WTC11 (cell line): ENCODE measurements at regions not wholly inside any gene's neighbourhood (a gene's known extent, or its start where the extent isn't known, plus 50 kb on each side); places are given as distances from the start of the nearest gene placed in this dataset.

Source experiments
- ATAC-seq: fragments of 200-7000 bp; cut with Tn5 transposase; 2 replicates; pipeline ENCODE4 v1.10.0; 2021; ENCODE audit warnings: mild to moderate bottlenecking, moderate library complexity
- CTCF ChIA-PET: fragments of 300-600 bp; sonication (Branson Sonifier 250); formaldehyde crosslinking; loops from one replicate; lab custom pipeline; 2021; ENCODE audit warnings: antibody characterized with exemption; lab: Charles Lee
- POLR2A ChIA-PET: fragments of 350-600 bp; sonication (Branson Sonifier 250); formaldehyde crosslinking; loops from one replicate; lab custom pipeline; 2021; ENCODE audit warnings: antibody characterized with exemption; lab: Charles Lee
- DNase-seq: peaks from one replicate; pipeline ENCODE4 v3.0.0; 2021; ENCODE audit warnings: low spot score
- H3K27ac Mint-ChIP-seq: 2 replicates; pipeline ENCODE4 v1.8.0; 2021; ENCODE audit warnings: mixed read lengths
- H3K27me3 Mint-ChIP-seq: 2 replicates; pipeline ENCODE4 v1.8.0; 2021; ENCODE audit warnings: low read depth, mild to moderate bottlenecking, moderate library complexity, mixed read lengths
- H3K36me3 Mint-ChIP-seq: 2 replicates; pipeline ENCODE4 v1.8.0; 2021; ENCODE audit warnings: mixed read lengths
- H3K4me1 Mint-ChIP-seq: 2 replicates; pipeline ENCODE4 v1.8.0; 2022; ENCODE audit warnings: mixed read lengths
- H3K4me3 Mint-ChIP-seq: 2 replicates; pipeline ENCODE4 v1.8.0; 2021; ENCODE audit warnings: mild to moderate bottlenecking, moderate library complexity, mixed read lengths
- H3K9me3 Mint-ChIP-seq: 2 replicates; pipeline ENCODE4 v1.8.0; 2021; ENCODE audit warnings: mixed read lengths
- ATF1 ChIP-seq: sonication (generic); formaldehyde crosslinking; IDR thresholded peaks from 2 replicates; pipeline ENCODE4 v1.8.1; 2023; ENCODE audit warnings: mild to moderate bottlenecking, moderate library complexity, missing genetic modification reagents
- ATF2 ChIP-seq: sonication (generic); formaldehyde crosslinking; IDR thresholded peaks from 2 replicates; pipeline ENCODE4 v1.8.1; 2022; ENCODE audit warnings: low read depth, missing genetic modification reagents, borderline replicate concordance
- CDX4 ChIP-seq: fragments of 250-450 bp; sonication (Bioruptor Pico); IDR thresholded peaks from 2 replicates; pipeline ENCODE4 v1.9.0; 2021; ENCODE audit warnings: moderate library complexity, mild to moderate bottlenecking, inconsistent platforms, borderline replicate concordance
- CREM ChIP-seq: sonication (generic); formaldehyde crosslinking; IDR thresholded peaks from 2 replicates; pipeline ENCODE4 v1.8.1; 2022; ENCODE audit warnings: mild to moderate bottlenecking, missing genetic modification reagents, moderate library complexity
- GTF2I ChIP-seq: fragments of 250-450 bp; sonication (Bioruptor Pico); conservative IDR thresholded peaks from 2 replicates; pipeline ENCODE4 v1.4.0; 2021; ENCODE audit warnings: mild to moderate bottlenecking
- JAZF1 ChIP-seq: fragments of 250-450 bp; sonication (Bioruptor Pico); IDR thresholded peaks from 2 replicates; pipeline ENCODE4 v1.9.0; 2021; ENCODE audit warnings: moderate library complexity, mild to moderate bottlenecking, inconsistent platforms
- NFE2L1 ChIP-seq: sonication (generic); formaldehyde crosslinking; IDR thresholded peaks from 2 replicates; pipeline ENCODE4 v1.8.1; 2023; ENCODE audit warnings: missing genetic modification reagents
- NFYB ChIP-seq: sonication (generic); formaldehyde crosslinking; conservative IDR thresholded peaks from 2 replicates; pipeline ENCODE4 v1.8.0; 2022; ENCODE audit warnings: low read depth, missing genetic modification reagents
- NR2C2 ChIP-seq: sonication (generic); formaldehyde crosslinking; IDR thresholded peaks from 2 replicates; pipeline ENCODE4 v1.8.0; 2022; ENCODE audit warnings: mild to moderate bottlenecking, missing genetic modification reagents
- PRDM15 ChIP-seq: sonication (generic); formaldehyde crosslinking; IDR thresholded peaks from 2 replicates; pipeline ENCODE4 v1.8.0; 2022; ENCODE audit warnings: missing genetic modification reagents
- RELA ChIP-seq: sonication (generic); formaldehyde crosslinking; IDR thresholded peaks from 2 replicates; pipeline ENCODE4 v1.8.1; 2022; ENCODE audit warnings: missing genetic modification reagents, mild to moderate bottlenecking, borderline replicate concordance
- RORB ChIP-seq: fragments of 250-450 bp; sonication (Bioruptor Pico); IDR thresholded peaks from 2 replicates; pipeline ENCODE4 v1.9.0; 2021; ENCODE audit warnings: mild to moderate bottlenecking
- SMAD3 ChIP-seq: sonication (generic); formaldehyde crosslinking; IDR thresholded peaks from 2 replicates; pipeline ENCODE4 v1.8.0; 2022; ENCODE audit warnings: missing genetic modification reagents, mild to moderate bottlenecking, borderline replicate concordance
- SMAD4 ChIP-seq: sonication (generic); formaldehyde crosslinking; IDR thresholded peaks from 2 replicates; pipeline ENCODE4 v1.8.0; 2022; ENCODE audit warnings: mild to moderate bottlenecking, missing genetic modification reagents
- TEAD4 ChIP-seq: sonication (generic); formaldehyde crosslinking; IDR thresholded peaks from 2 replicates; pipeline ENCODE4 v1.8.0; 2022; ENCODE audit warnings: mild to moderate bottlenecking, missing genetic modification reagents
- ZBTB43 ChIP-seq: sonication (generic); formaldehyde crosslinking; IDR thresholded peaks from 2 replicates; pipeline ENCODE4 v1.8.1; 2023; ENCODE audit warnings: mild to moderate bottlenecking, missing genetic modification reagents
- ZNF138 ChIP-seq: sonication (generic); formaldehyde crosslinking; conservative IDR thresholded peaks from 2 replicates; pipeline ENCODE4 v1.8.1; 2022; ENCODE audit warnings: mild to moderate bottlenecking, moderate library complexity, missing genetic modification reagents
- ZNF281 ChIP-seq: sonication (generic); formaldehyde crosslinking; IDR thresholded peaks from 2 replicates; pipeline ENCODE4 v1.8.0; 2023; ENCODE audit warnings: mild to moderate bottlenecking, missing genetic modification reagents
- ZNF396 ChIP-seq: fragments of 250-450 bp; sonication (Bioruptor Pico); IDR thresholded peaks from 2 replicates; pipeline ENCODE4 v1.8.0; 2021; ENCODE audit warnings: mild to moderate bottlenecking, moderate library complexity, borderline replicate concordance
- ZNF512 ChIP-seq: sonication (generic); formaldehyde crosslinking; IDR thresholded peaks from 2 replicates; pipeline ENCODE4 v1.8.1; 2022; ENCODE audit warnings: missing genetic modification reagents, borderline replicate concordance
- TF ChIP-seq, protein P1 (sequence below): sonication (generic); formaldehyde crosslinking; IDR thresholded peaks from 2 replicates; pipeline ENCODE4 v1.8.1; 2023; ENCODE audit warnings: mild to moderate bottlenecking, moderate library complexity, missing genetic modification reagents
- TF ChIP-seq, protein P2 (sequence below): sonication (generic); formaldehyde crosslinking; IDR thresholded peaks from 2 replicates; pipeline ENCODE4 v1.8.0; 2022; ENCODE audit warnings: mild to moderate bottlenecking, missing genetic modification reagents
- TF ChIP-seq, protein P3 (sequence below): sonication (generic); formaldehyde crosslinking; IDR thresholded peaks from 2 replicates; pipeline ENCODE4 v1.8.0; 2022; ENCODE audit warnings: mild to moderate bottlenecking, missing genetic modification reagents

- no peak for TF ChIP-seq NR2C2 (CRISPR knock-in tag)
- TF ChIP-seq ZNF396 (CRISPR knock-in tag): no peak
- no peak for TF ChIP-seq TEAD4 (CRISPR knock-in tag)
- TF ChIP-seq, protein P1, sequence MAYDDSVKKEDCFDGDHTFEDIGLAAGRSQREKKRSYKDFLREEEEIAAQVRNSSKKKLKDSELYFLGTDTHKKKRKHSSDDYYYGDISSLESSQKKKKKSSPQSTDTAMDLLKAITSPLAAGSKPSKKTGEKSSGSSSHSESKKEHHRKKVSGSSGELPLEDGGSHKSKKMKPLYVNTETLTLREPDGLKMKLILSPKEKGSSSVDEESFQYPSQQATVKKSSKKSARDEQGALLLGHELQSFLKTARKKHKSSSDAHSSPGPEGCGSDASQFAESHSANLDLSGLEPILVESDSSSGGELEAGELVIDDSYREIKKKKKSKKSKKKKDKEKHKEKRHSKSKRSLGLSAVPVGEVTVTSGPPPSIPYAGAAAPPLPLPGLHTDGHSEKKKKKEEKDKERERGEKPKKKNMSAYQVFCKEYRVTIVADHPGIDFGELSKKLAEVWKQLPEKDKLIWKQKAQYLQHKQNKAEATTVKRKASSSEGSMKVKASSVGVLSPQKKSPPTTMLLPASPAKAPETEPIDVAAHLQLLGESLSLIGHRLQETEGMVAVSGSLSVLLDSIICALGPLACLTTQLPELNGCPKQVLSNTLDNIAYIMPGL (CRISPR knock-in tag): no peak
- no peak for TF ChIP-seq RELA (CRISPR knock-in tag)
- TF ChIP-seq CDX4: no peak
- no peak for TF ChIP-seq CREM
Measured at GRCh38 chr6:135121434-135121833, 59.7 kb upstream of the MYB start (continued).

- no peaks in the 10 kb centered on the region for H3K9me3 Mint-ChIP-seq
- no peak for TF ChIP-seq ATF2 (CRISPR knock-in tag)
- TF ChIP-seq, protein P2, sequence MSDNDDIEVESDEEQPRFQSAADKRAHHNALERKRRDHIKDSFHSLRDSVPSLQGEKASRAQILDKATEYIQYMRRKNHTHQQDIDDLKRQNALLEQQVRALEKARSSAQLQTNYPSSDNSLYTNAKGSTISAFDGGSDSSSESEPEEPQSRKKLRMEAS: no peak
- TF ChIP-seq, protein P3, sequence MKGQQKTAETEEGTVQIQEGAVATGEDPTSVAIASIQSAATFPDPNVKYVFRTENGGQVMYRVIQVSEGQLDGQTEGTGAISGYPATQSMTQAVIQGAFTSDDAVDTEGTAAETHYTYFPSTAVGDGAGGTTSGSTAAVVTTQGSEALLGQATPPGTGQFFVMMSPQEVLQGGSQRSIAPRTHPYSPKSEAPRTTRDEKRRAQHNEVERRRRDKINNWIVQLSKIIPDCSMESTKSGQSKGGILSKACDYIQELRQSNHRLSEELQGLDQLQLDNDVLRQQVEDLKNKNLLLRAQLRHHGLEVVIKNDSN (CRISPR knock-in tag): no peak
- TF ChIP-seq CREM: no peak
- TF ChIP-seq RORB (CRISPR knock-in tag): no peak
- no peak for TF ChIP-seq ZBTB43
- TF ChIP-seq NFYB: no peak
- TF ChIP-seq ZNF512 (CRISPR knock-in tag): no peak
- TF ChIP-seq NFE2L1 (CRISPR knock-in tag): no peak
- no peak for TF ChIP-seq ATF1
- no peak for TF ChIP-seq ZNF281 (CRISPR knock-in tag)
- TF ChIP-seq GTF2I: no peak
- TF ChIP-seq PRDM15: no peak
- no peak for TF ChIP-seq SMAD3
- no peak for TF ChIP-seq SMAD4 (CRISPR knock-in tag)
- no peak for TF ChIP-seq ZNF138
- TF ChIP-seq JAZF1 (CRISPR knock-in tag): no peak
Measured at GRCh38 chr6:135118134-135118730, 62.9 kb upstream of the MYB start.

More at GRCh38 chr6:135118134-135118730, 62.9 kb upstream of the MYB start:
- no peaks in the 10 kb centered on the region for H3K4me1 Mint-ChIP-seq
- H3K36me3 Mint-ChIP-seq: no peaks in the 10 kb centered on the region
- H3K27me3 Mint-ChIP-seq: no peaks in the 10 kb centered on the region
- H3K4me3 Mint-ChIP-seq: no peak overlapping the region
- DNase-seq (no peak), ATAC-seq (no peak)
- H3K27ac Mint-ChIP-seq: no peak overlapping the region
- POLR2A ChIA-PET: no interaction called here
- CTCF ChIA-PET: interaction anchor here (0.9 to 1.7 kb wide), 2 partner anchors 11 to 45 kb away, joined by 3 to 4 read pairs; no protein-coding TSS in a partner anchor
